Fibroblast of skin of left quadriceps (primary cell): ENCODE measurements at regions not wholly inside any gene's neighbourhood (a gene's known extent, or its start where the extent isn't known, plus 50 kb on each side); places are given as distances from the start of the nearest gene placed in this dataset.

ENCODE experiments used
- DNase-seq, 2 experiments: peaks; one replicate each; pipeline ENCODE4 v3.0.0-alpha.2; 2013; ENCODE audit warnings: low read depth in 2 of 2

- no peak for DNase-seq
These were observed 385.6 kb downstream of the GRIN2B start for GRCh38 chr12:13595536-13596443.

GRCh38 chr12:13594731-13595514 is 386.5 kb downstream of the GRIN2B start:
- DNase-seq: no peak

- DNase-seq: no peak
These were observed 389.1 kb downstream of the GRIN2B start for GRCh38 chr12:13592063-13592942.

- DNase-seq: no peak
These were observed 389.9 kb downstream of the GRIN2B start for GRCh38 chr12:13591488-13591887.

- DNase-seq: no peak
These were observed 390.3 kb downstream of the GRIN2B start for GRCh38 chr12:13591059-13591458.

- DNase-seq: no peak
These were observed 392.0 kb downstream of the EMP1 start for GRCh38 chr12:13588574-13588973.

GRCh38 chr12:13587721-13588390 is 391.3 kb downstream of the EMP1 start:
- DNase-seq: no peak

- no peak for DNase-seq
These were observed 389.8 kb downstream of the EMP1 start for GRCh38 chr12:13586361-13586760.

- no peak for DNase-seq
These were observed 388.0 kb downstream of the EMP1 start for GRCh38 chr12:13584541-13584940.

GRCh38 chr12:13583630-13584029 is 387.1 kb downstream of the EMP1 start:
- DNase-seq: no peak

- DNase-seq: no peak
These were observed 385.9 kb downstream of the EMP1 start for GRCh38 chr12:13582421-13582820.

GRCh38 chr12:13581031-13581430 is 384.5 kb downstream of the EMP1 start:
- no peak for DNase-seq

- no peak for DNase-seq
These were observed 383.7 kb downstream of the EMP1 start for GRCh38 chr12:13580206-13580605.

- no peak for DNase-seq
These were observed 380.5 kb downstream of the EMP1 start for GRCh38 chr12:13576935-13577500.

- peak; percentile 72 to 76 for DNase-seq
These were observed 377.3 kb downstream of the EMP1 start for GRCh38 chr12:13573698-13574321.

GRCh38 chr12:13571035-13571434 is 374.5 kb downstream of the EMP1 start:
- DNase-seq: no peak

GRCh38 chr12:13570005-13570694 is 373.6 kb downstream of the EMP1 start:
- DNase-seq: peak; percentile 8 to 18

- peak; percentile 5 to 11 for DNase-seq
These were observed 369.8 kb downstream of the EMP1 start for GRCh38 chr12:13566292-13566691.

GRCh38 chr12:13564266-13564810 is 367.8 kb downstream of the EMP1 start:
- DNase-seq: no peak

GRCh38 chr12:13563743-13564125 is 367.2 kb downstream of the EMP1 start:
- DNase-seq: no peak
